A172 (cell line): ENCODE measurements at regions not wholly inside any gene's neighbourhood (a gene's known extent, or its start where the extent isn't known, plus 50 kb on each side); places are given as distances from the start of the nearest gene placed in this dataset.

Experiments used
- DNase-seq: peaks from one replicate; pipeline ENCODE4 v3.0.0-alpha.2; 2015; ENCODE audit warnings: low spot score

- no peak for DNase-seq
Measured at GRCh38 chr11:111444040-111444439, 65.0 kb upstream of the POU2AF1 start.

GRCh38 chr11:111443640-111444039 lies 64.6 kb upstream of the POU2AF1 start:
- DNase-seq, result no peak

DNA sequence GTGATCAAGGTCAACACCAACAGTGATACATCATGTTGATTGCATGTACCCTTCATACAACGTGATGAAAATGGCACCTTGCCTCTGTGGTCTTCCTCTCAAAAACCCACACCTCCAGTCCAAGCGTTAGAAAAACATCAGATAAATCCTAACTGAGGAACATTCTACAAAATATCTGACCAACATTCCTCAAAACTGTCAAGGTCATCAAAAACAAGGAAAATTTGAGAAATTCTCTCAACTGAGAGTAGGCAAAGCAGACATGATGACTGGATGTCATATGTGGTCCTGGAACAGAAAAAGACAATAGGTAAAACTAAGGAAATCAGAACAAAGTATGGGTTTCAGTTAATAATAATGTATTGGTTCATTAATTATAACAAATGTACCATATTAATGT lies 64.0 kb upstream of the POU2AF1 start:
- DNase-seq, result no peak

DNA sequence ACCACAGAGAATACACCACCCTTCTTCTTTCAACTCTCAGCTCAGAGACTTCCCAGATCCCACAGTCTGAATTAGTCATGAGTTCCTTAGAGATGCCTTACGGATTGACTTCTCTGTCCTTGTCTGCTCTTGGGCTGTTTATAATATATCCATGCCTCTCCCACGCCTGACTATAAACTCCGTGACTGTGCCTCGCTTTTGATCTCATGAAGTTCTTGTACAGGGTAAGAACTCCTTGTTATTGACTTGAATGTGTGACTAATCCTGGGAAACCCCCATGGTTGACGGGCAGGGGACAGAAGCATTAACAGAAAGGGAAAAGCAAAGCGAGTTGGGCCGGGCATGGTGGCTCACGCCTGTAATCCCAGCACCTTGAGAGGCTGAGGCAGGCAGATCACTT lies 62.4 kb upstream of the POU2AF1 start:
- peak; percentile 35 for DNase-seq

DNA sequence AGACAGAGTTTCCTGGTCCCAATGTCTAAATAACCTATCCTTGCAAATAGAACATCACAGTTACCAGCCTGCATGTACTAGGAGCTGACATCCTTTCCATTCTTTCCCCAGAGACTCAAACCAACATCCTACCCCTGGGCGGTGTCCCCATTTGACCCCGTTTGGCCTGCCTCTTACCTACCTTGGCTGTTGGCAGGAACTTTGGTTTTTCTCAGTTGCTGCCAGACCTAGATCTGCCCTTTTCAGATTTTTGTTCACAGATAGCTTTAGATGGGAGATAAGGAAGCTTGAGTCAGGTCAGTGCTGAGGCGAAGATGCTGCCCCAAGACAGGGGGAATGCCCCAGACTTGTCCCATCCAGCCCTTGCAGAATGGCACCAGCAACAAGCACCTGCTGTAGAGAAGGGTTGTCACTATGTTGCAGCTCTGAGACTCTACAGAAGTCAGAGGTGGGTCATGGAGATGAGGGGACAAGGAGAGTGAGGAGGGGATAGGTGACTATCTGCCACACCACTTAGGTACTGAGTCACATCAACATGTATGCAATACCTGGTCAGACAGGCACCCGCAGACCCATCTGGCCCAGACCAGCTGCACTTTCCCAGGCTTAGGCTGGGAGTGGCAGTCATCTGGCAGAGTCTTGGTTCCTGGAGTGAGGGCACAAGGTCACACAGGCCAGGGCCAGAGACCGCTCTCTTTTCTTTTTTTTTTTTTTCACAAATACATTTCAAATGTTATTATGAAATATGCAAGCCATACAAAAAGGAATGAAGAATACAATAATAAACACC lies 61.5 kb upstream of the POU2AF1 start:
- no peak for DNase-seq

- no peak for DNase-seq
Measured at GRCh38 chr11:111439901-111440300, 60.8 kb upstream of the POU2AF1 start.

DNA sequence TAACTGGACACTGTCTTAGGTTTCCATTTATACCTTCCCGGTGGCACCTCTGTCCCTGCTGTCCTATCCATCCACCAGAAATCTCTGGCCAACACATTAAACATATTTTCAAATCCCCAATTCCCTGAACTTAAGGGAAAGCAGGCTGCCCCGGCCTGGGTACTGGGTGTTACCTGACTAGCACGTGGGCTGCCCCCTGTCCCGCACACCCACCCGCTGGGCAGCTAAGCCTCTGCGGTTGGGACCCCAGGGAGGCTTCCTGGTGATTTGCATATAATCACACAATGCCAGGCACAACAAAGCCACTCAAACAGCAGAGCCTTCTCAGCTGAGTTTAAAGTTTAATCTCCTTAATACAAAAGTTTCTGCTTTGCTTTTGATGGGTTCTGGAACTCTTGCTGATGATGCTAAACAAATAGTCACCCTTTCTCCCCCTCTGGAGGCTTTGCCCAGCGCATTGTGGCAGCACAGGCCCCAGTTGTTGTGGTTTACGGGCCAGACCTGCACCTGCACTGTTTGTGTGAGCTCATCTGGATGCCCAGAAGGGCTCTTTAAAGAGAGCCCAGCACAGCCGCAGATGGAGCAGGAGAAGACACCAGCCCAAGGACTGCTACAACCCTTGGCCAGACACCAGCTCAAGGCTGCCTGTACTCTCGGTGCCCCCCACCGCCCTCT lies 59.9 kb upstream of the POU2AF1 start:
- no peak for DNase-seq

DNA sequence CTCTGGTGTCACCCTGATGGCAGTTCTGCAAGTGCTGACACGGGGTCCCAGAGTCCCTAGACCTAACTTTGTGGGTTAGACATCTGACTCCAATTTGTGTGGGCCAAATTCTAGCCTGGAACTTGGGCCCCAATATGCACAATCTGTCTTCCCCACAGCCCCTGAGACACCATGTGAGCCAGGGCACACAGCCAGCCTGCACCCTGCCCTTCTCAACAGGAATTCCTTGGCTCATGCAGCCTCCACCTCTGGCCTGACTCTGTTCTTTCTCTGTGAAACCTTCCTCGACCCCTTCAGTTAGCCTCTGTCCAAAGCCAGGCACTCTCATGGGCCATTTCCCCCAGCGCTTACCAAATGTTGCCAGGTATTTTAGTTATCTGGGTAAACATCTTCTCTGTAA lies 59.1 kb upstream of the POU2AF1 start:
- no peak for DNase-seq

- DNase-seq, result no peak
Measured at GRCh38 chr11:111435046-111435698, 56.1 kb upstream of the POU2AF1 start.

GRCh38 chr11:111429066-111429506 lies 50.0 kb upstream of the POU2AF1 start:
- peak; percentile 37 for DNase-seq
